Esophagus muscularis mucosa (tissue), 4 donors: ENCODE measurements at regions not wholly inside any gene's neighbourhood (a gene's known extent, or its start where the extent isn't known, plus 50 kb on each side); places are given as distances from the start of the nearest gene placed in this dataset.

ENCODE experiments used
- CTCF ChIP-seq, 3 experiments: fragments of 200-600 bp in 2 of 3; fragments of 450-650 bp in 1 of 3; sonication (generic) in 2 of 3; IDR thresholded peaks; one replicate each; pipeline ENCODE4 v1.5.1; 2017 to 2019; ENCODE audit warnings: antibody characterized with exemption in 3 of 3, mild to moderate bottlenecking in 2 of 3, moderate library complexity in 1 of 3
- EP300 ChIP-seq: sonication (generic); formaldehyde crosslinking; IDR thresholded peaks from one replicate; pipeline ENCODE4 v1.6.1; 2017; ENCODE audit warnings: antibody characterized with exemption
- POLR2A ChIP-seq: fragments of 450-650 bp; IDR thresholded peaks from one replicate; pipeline ENCODE4 v1.6.1; 2017; ENCODE audit warnings: antibody characterized with exemption, moderate library complexity, mild to moderate bottlenecking, low read depth
- POLR2AphosphoS5 ChIP-seq, 2 donors: sonication (generic); formaldehyde crosslinking; IDR thresholded peaks; one replicate each; pipeline ENCODE4 v1.6.1; 2017; ENCODE audit warnings: antibody characterized with exemption in 2 of 2

DNA sequence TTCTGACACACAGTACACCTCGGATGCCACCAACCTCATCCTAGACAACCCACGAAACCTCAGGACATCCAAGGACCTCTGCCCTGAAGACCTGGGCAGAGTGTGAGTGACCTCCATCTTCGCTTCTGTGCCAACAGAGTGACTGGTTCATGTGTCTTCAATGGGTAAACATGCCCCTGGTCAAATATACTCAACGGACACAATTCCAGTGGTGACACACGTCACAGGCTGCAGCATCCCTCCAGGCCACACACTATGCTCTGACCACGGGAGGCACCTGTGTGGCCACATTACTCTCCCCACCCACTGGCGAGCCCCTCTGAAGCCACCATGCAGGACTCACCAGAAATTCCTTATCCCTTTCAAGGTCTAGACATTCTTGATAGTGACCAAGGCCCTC is 85.2 kb downstream of the GALR1 start:
- TF ChIP-seq CTCF (IDR thresholded peaks at IDR 0.05) (no peak), POLR2AphosphoS5 (IDR thresholded peaks at IDR 0.05) (no peak), EP300 (no peak), POLR2A (no peak)
